Inferior parietal cortex (tissue), 1 donor: ENCODE measurements at regions not wholly inside any gene's neighbourhood (a gene's known extent, or its start where the extent isn't known, plus 50 kb on each side); places are given as distances from the start of the nearest gene placed in this dataset.

Source experiments
- DNase-seq: peaks from one replicate; pipeline ENCODE4 v3.0.0-alpha.2; 2016; ENCODE audit errors: extremely low spot score

- DNase-seq, result no peak
Observed at GRCh38 chr18:38042211-38042890, 476.8 kb upstream of the CELF4 start.

- DNase-seq, result no peak
Observed at GRCh38 chr18:38038242-38038641, 472.6 kb upstream of the CELF4 start.

GRCh38 chr18:38035193-38035592, 469.6 kb upstream of the CELF4 start:
- no peak for DNase-seq

- DNase-seq, result no peak
Observed at GRCh38 chr18:38033282-38033681, 467.7 kb upstream of the CELF4 start.

- no peak for DNase-seq
Observed at GRCh38 chr18:38032516-38032915, 466.9 kb upstream of the CELF4 start.

- DNase-seq, result no peak
Observed at GRCh38 chr18:38028946-38029345, 463.3 kb upstream of the CELF4 start.

GRCh38 chr18:38025433-38026038, 459.9 kb upstream of the CELF4 start:
- no peak for DNase-seq

- DNase-seq, result no peak
Observed at GRCh38 chr18:38023871-38024270, 458.3 kb upstream of the CELF4 start.

GRCh38 chr18:38022234-38022633, 456.6 kb upstream of the CELF4 start:
- DNase-seq, result no peak

- no peak for DNase-seq
Observed at GRCh38 chr18:38019292-38019691, 453.7 kb upstream of the CELF4 start.

GRCh38 chr18:38010971-38011857, 445.6 kb upstream of the CELF4 start:
- DNase-seq, result peak; percentile 49

GRCh38 chr18:38010037-38010436, 444.4 kb upstream of the CELF4 start:
- DNase-seq, result no peak

- no peak for DNase-seq
Observed at GRCh38 chr18:38009320-38009719, 443.7 kb upstream of the CELF4 start.

- DNase-seq, result no peak
Observed at GRCh38 chr18:38007676-38008330, 442.2 kb upstream of the CELF4 start.

- no peak for DNase-seq
Observed at GRCh38 chr18:38007026-38007425, 441.4 kb upstream of the CELF4 start.

GRCh38 chr18:38006541-38006940, 440.9 kb upstream of the CELF4 start:
- DNase-seq, result no peak

- DNase-seq, result no peak
Observed at GRCh38 chr18:37997695-37998094, 432.1 kb upstream of the CELF4 start.

- DNase-seq, result no peak
Observed at GRCh38 chr18:37987901-37988300, 422.3 kb upstream of the CELF4 start.

GRCh38 chr18:37986665-37987064, 421.1 kb upstream of the CELF4 start:
- no peak for DNase-seq

- DNase-seq, result no peak
Observed at GRCh38 chr18:37985126-37985525, 419.5 kb upstream of the CELF4 start.

- no peak for DNase-seq
Observed at GRCh38 chr18:37980556-37980955, 415.0 kb upstream of the CELF4 start.

GRCh38 chr18:37975446-37975845, 409.8 kb upstream of the CELF4 start:
- DNase-seq, result no peak
